H9 (cell line): ENCODE measurements at regions not wholly inside any gene's neighbourhood (a gene's known extent, or its start where the extent isn't known, plus 50 kb on each side); places are given as distances from the start of the nearest gene placed in this dataset.

ENCODE experiments used
- DNase-seq: peaks from one replicate; pipeline ENCODE4 v3.0.0-alpha.2; 2017
- H2AFZ ChIP-seq: one replicate; pipeline ENCODE4 v1.6.1; 2013; ENCODE audit warnings: mild to moderate bottlenecking, low read length, control low read depth, moderate library complexity
- H2AK5ac ChIP-seq: 2 replicates; pipeline ENCODE4 v1.6.1; 2013; ENCODE audit warnings: low read length, control low read depth, mixed read lengths; ENCODE audit not compliant: insufficient read length
- H2BK120ac ChIP-seq: one replicate; pipeline ENCODE4 v1.6.1; 2013; ENCODE audit warnings: low read depth, mild to moderate bottlenecking, low read length, control low read depth, inconsistent platforms; ENCODE audit not compliant: poor library complexity, severe bottlenecking
- H2BK12ac ChIP-seq: 2 replicates; pipeline ENCODE4 v1.6.1; 2013; ENCODE audit warnings: low read length, control low read depth, mixed read lengths, low read depth; ENCODE audit not compliant: insufficient read length
- H2BK15ac ChIP-seq: 2 replicates; pipeline ENCODE4 v1.6.1; 2013; ENCODE audit warnings: low read depth, low read length, control low read depth
- H2BK20ac ChIP-seq: one replicate; pipeline ENCODE4 v1.6.1; 2013; ENCODE audit warnings: low read depth, mild to moderate bottlenecking, low read length, control low read depth, inconsistent platforms; ENCODE audit not compliant: poor library complexity, severe bottlenecking
- H2BK5ac ChIP-seq: 2 replicates; pipeline ENCODE4 v1.6.1; 2013; ENCODE audit warnings: low read length, control low read depth, mixed read lengths; ENCODE audit not compliant: insufficient read length
- H3K14ac ChIP-seq: 2 replicates; pipeline ENCODE4 v1.6.1; 2013; ENCODE audit warnings: low read length, control low read depth; ENCODE audit not compliant: insufficient read depth
- H3K18ac ChIP-seq: 2 replicates; pipeline ENCODE4 v1.6.1; 2013; ENCODE audit warnings: low read depth, mild to moderate bottlenecking, mixed read lengths, low read length, control low read depth; ENCODE audit not compliant: insufficient read length
- H3K23ac ChIP-seq: 2 replicates; pipeline ENCODE4 v1.6.1; 2013; ENCODE audit warnings: low read length, control low read depth, mixed read lengths, low read depth; ENCODE audit not compliant: insufficient read length
- H3K23me2 ChIP-seq: 2 replicates; pipeline ENCODE4 v1.6.1; 2013; ENCODE audit warnings: low read depth, mild to moderate bottlenecking, mixed read lengths, low read length, control low read depth; ENCODE audit not compliant: insufficient read length, poor library complexity, severe bottlenecking
- H3K27ac ChIP-seq: 2 replicates; pipeline ENCODE4 v1.5.1; 2013; ENCODE audit warnings: low read length, control low read depth, mixed read lengths, low read depth; ENCODE audit not compliant: insufficient read length
- H3K27me3 ChIP-seq: 2 replicates; pipeline ENCODE4 v1.6.1; 2013; ENCODE audit warnings: low read length, control low read depth, inconsistent platforms; ENCODE audit not compliant: insufficient read depth
- H3K4ac ChIP-seq: 2 replicates; pipeline ENCODE4 v1.6.1; 2013; ENCODE audit warnings: low read depth, mild to moderate bottlenecking, control low read depth, inconsistent platforms, low read length, moderate library complexity
- H3K4me1 ChIP-seq: 2 replicates; pipeline ENCODE4 v1.6.1; 2013; ENCODE audit warnings: low read length, control low read depth, inconsistent platforms; ENCODE audit not compliant: insufficient read depth
- H3K4me2 ChIP-seq: 2 replicates; pipeline ENCODE4 v1.6.1; 2013; ENCODE audit warnings: low read length, control low read depth, mixed read lengths; ENCODE audit not compliant: insufficient read length, insufficient read depth
- H3K56ac ChIP-seq: 2 replicates; pipeline ENCODE4 v1.6.1; 2013; ENCODE audit warnings: low read depth, mild to moderate bottlenecking, mixed read lengths, low read length, control low read depth; ENCODE audit not compliant: insufficient read length
- H3K79me1 ChIP-seq: 2 replicates; pipeline ENCODE4 v1.6.1; 2013; ENCODE audit warnings: low read depth, mild to moderate bottlenecking, moderate library complexity, low read length, control low read depth, inconsistent platforms; ENCODE audit not compliant: insufficient read depth, poor library complexity, severe bottlenecking
- H3K79me2 ChIP-seq: 2 replicates; pipeline ENCODE4 v1.6.1; 2013; ENCODE audit warnings: low read length, control low read depth, inconsistent platforms; ENCODE audit not compliant: insufficient read depth
- H3K9ac ChIP-seq: 2 replicates; pipeline ENCODE4 v1.6.1; 2013; ENCODE audit warnings: low read length, control low read depth, mixed read lengths; ENCODE audit not compliant: insufficient read length; ENCODE audit errors: extremely low read depth
- H3K9me3 ChIP-seq: one replicate; pipeline ENCODE4 v1.6.1; 2013; ENCODE audit warnings: low read depth, low read length, inconsistent platforms; ENCODE audit not compliant: control insufficient read depth
- H3T11ph ChIP-seq: one replicate; pipeline ENCODE4 v1.6.1; 2013; ENCODE audit warnings: mild to moderate bottlenecking, low read length, control low read depth, inconsistent platforms
- H4K20me1 ChIP-seq: one replicate; pipeline ENCODE4 v1.6.1; 2013; ENCODE audit not compliant: control insufficient read depth, insufficient read length, insufficient read depth
- H4K5ac ChIP-seq: 2 replicates; pipeline ENCODE4 v1.6.1; 2013; ENCODE audit warnings: low read depth, mild to moderate bottlenecking, mixed read lengths, low read length, control low read depth; ENCODE audit not compliant: insufficient read length
- H4K8ac ChIP-seq: replicated peaks from 2 replicates; pipeline ENCODE4 v1.6.1; 2013; ENCODE audit warnings: low read length, control low read depth, mixed read lengths, low read depth; ENCODE audit not compliant: insufficient read length
- H4K91ac ChIP-seq: 2 replicates; pipeline ENCODE4 v1.6.1; 2013; ENCODE audit warnings: low read depth, mild to moderate bottlenecking, moderate library complexity, mixed read lengths, low read length, control low read depth; ENCODE audit not compliant: insufficient read length
- H3K27ac Mint-ChIP-seq, 3 experiments: 2 replicates in 2 of 3; 3 replicates in 1 of 3; pipeline ENCODE4 v1.8.0; 2020 to 2021; ENCODE audit warnings: mixed read lengths in 3 of 3, mild to moderate bottlenecking in 1 of 3, moderate library complexity in 1 of 3
- H3K27me3 Mint-ChIP-seq: 2 replicates; pipeline ENCODE4 v1.8.0; 2021; ENCODE audit warnings: low read depth, mild to moderate bottlenecking, moderate library complexity, mixed read lengths
- H3K36me3 Mint-ChIP-seq, 3 experiments: 2 replicates in 2 of 3; 3 replicates in 1 of 3; pipeline ENCODE4 v1.8.0; 2020 to 2021; ENCODE audit warnings: low read depth in 3 of 3, mixed read lengths in 3 of 3; ENCODE audit not compliant: insufficient read depth in 1 of 3
- H3K4me1 Mint-ChIP-seq, 2 experiments: 2 replicates each; pipeline ENCODE4 v1.8.0; 2020; ENCODE audit warnings: mixed read lengths in 2 of 2
- H3K4me3 Mint-ChIP-seq, 2 experiments: 2 replicates in 1 of 2; 3 replicates in 1 of 2; pipeline ENCODE4 v1.8.0; 2020 to 2021; ENCODE audit warnings: mild to moderate bottlenecking in 2 of 2, mixed read lengths in 2 of 2, moderate library complexity in 1 of 2
- H3K9me3 Mint-ChIP-seq, 2 experiments: 2 replicates in 1 of 2; 3 replicates in 1 of 2; pipeline ENCODE4 v1.8.0; 2020; ENCODE audit warnings: mild to moderate bottlenecking in 2 of 2, mixed read lengths in 2 of 2, moderate library complexity in 1 of 2
- WGBS: extraction: QIAGEN DNeasy Blood & Tissue Kit; methylation state at CpG from one replicate; pipeline ENCODE4 v1.1.7; 2013; ENCODE audit warnings: missing lambda C conversion rate, low lambda C conversion rate, mixed read lengths; ENCODE audit not compliant: insufficient read length; ENCODE audit errors: extremely low coverage; 5-methylcytosine and 5-hydroxymethylcytosine counted together
- TF ChIP-seq, protein P1 (sequence below): fragments of 200-600 bp; sonication (generic); conservative IDR thresholded peaks from 3 replicates; pipeline ENCODE4 v1.8.0; 2021; ENCODE audit warnings: antibody characterized with exemption, mild to moderate bottlenecking

DNA sequence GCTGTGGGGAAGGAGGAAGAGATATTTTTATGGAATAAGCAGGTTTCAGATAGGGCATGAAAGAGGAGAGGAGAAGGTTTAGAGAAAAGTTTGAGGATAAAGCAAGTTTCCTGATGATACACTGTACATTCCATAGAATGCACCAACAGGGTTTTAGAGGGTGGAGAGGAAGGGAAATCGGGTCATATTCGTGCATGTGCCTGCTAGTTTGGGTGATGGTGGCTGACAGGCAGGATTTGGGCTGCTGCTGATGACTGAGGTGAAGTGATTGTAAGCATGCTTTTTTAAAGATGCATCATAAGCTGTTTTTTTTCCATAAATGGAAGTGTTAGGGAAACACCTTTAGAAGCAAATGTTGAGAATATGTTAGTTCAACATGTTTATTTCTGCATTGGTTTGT is 68.8 kb downstream of the PMAIP1 start:
- Histone ChIP-seq H4K8ac (no peak overlapping the region), H4K91ac (no peak overlapping the region), H3K79me2 (no peaks in the 10 kb centered on the region), H2BK20ac (no peak overlapping the region), H3K4me2 (no peak overlapping the region), H3K79me1 (no peaks in the 10 kb centered on the region), H3K27me3 (no peaks in the 10 kb centered on the region), H4K20me1 (no peaks in the 10 kb centered on the region), H3K23ac (no peak overlapping the region), H3T11ph (no peak overlapping the region), H3K4ac (no peak overlapping the region), H2AFZ (no peak overlapping the region), H4K5ac (no peak overlapping the region), H3K18ac (no peak overlapping the region), H3K9ac (no peak overlapping the region), H3K27ac (no peak overlapping the region), H2BK5ac (no peak overlapping the region), H3K9me3 (no peaks in the 10 kb centered on the region), H2BK12ac (no peak overlapping the region), H2AK5ac (no peak overlapping the region), H3K23me2 (no peaks in the 10 kb centered on the region), H3K4me1 (no peaks in the 10 kb centered on the region; the same call in 1 of the 2 replicates), H3K14ac (no peak overlapping the region), H2BK15ac (no peak overlapping the region), H3K56ac (no peak overlapping the region), H2BK120ac (no peak overlapping the region)
- Mint-ChIP-seq H3K4me1 (peaks cover 4% of the 10 kb centered on the region in 2 experiments), H3K4me3 (no peak overlapping the region), H3K27me3 (no peaks in the 10 kb centered on the region), H3K9me3 (no peaks in the 10 kb centered on the region), H3K27ac (no peak overlapping the region), H3K36me3 (no peaks in the 10 kb centered on the region)
- no peak for DNase-seq
- TF ChIP-seq, protein P1, sequence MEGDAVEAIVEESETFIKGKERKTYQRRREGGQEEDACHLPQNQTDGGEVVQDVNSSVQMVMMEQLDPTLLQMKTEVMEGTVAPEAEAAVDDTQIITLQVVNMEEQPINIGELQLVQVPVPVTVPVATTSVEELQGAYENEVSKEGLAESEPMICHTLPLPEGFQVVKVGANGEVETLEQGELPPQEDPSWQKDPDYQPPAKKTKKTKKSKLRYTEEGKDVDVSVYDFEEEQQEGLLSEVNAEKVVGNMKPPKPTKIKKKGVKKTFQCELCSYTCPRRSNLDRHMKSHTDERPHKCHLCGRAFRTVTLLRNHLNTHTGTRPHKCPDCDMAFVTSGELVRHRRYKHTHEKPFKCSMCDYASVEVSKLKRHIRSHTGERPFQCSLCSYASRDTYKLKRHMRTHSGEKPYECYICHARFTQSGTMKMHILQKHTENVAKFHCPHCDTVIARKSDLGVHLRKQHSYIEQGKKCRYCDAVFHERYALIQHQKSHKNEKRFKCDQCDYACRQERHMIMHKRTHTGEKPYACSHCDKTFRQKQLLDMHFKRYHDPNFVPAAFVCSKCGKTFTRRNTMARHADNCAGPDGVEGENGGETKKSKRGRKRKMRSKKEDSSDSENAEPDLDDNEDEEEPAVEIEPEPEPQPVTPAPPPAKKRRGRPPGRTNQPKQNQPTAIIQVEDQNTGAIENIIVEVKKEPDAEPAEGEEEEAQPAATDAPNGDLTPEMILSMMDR, result no peak
- no CpG with 5 or more reads among the region's 2 CpGs for WGBS
